Small intestine (tissue), 7 donors: ENCODE measurements at regions not wholly inside any gene's neighbourhood (a gene's known extent, or its start where the extent isn't known, plus 50 kb on each side); places are given as distances from the start of the nearest gene placed in this dataset.

Experiments
- DNase-seq, 2 donors: peaks; one replicate each; pipeline versions ENCODE4 v3.0.0 to v3.0.0-alpha.2; 2013
- FAIRE-seq: peaks from 2 replicates; lab custom pipeline; 2012; peaks lifted over from hg19 to GRCh38; lab: Jason Lieb, UNC
- H3K27ac ChIP-seq, 3 donors: one replicate each; pipeline ENCODE4 v1.5.1; 2013; ENCODE audit warnings: low read length in 2 of 3, mild to moderate bottlenecking in 2 of 3, control low read depth in 1 of 3, inconsistent platforms in 1 of 3, low read depth in 1 of 3, moderate library complexity in 1 of 3
- H3K27me3 ChIP-seq, 3 donors: one replicate each; pipeline ENCODE4 v1.6.1; 2013; ENCODE audit warnings: low read length in 3 of 3, inconsistent platforms in 1 of 3; ENCODE audit not compliant: control insufficient read depth in 3 of 3, insufficient read depth in 3 of 3
- H3K36me3 ChIP-seq, 3 donors: one replicate each; pipeline ENCODE4 v1.6.1; 2013; ENCODE audit warnings: low read length in 3 of 3, inconsistent platforms in 1 of 3, low read depth in 1 of 3, mild to moderate bottlenecking in 1 of 3, moderate library complexity in 1 of 3; ENCODE audit not compliant: control insufficient read depth in 3 of 3, insufficient read depth in 2 of 3
- H3K4me1 ChIP-seq, 3 donors: one replicate each; pipeline ENCODE4 v1.6.1; 2013; ENCODE audit warnings: low read length in 2 of 3, inconsistent platforms in 1 of 3, low read depth in 1 of 3, mild to moderate bottlenecking in 1 of 3, moderate library complexity in 1 of 3; ENCODE audit not compliant: control insufficient read depth in 3 of 3, insufficient read depth in 2 of 3
- H3K4me3 ChIP-seq, 3 donors: one replicate each; pipeline ENCODE4 v1.5.1; 2013; ENCODE audit warnings: low read length in 3 of 3, control low read depth in 1 of 3, inconsistent platforms in 1 of 3, low read depth in 1 of 3, mild to moderate bottlenecking in 1 of 3, moderate library complexity in 1 of 3
- H3K9me3 ChIP-seq, 2 donors: one replicate each; pipeline ENCODE4 v1.6.1; 2013; ENCODE audit warnings: low read depth in 1 of 2, low read length in 1 of 2; ENCODE audit not compliant: control insufficient read depth in 2 of 2, insufficient read depth in 1 of 2
- WGBS, 3 donors: extraction: QIAGEN DNeasy Blood & Tissue Kit; methylation state at CpG; one replicate each; pipeline ENCODE4 v1.1.7; 2013; 5-methylcytosine and 5-hydroxymethylcytosine counted together
- donor health status: healthy with polysubstance abuse.
- donor health status: control.
- donor health status: control.
- donor health status: Bipolar disorder and iron deficiency.
- donor health status: healthy.

GRCh38 chr18:69259282-69259681 lies 141.4 kb upstream of the DOK6 start:
- H3K9me3 ChIP-seq: peaks cover 0 to 2% of the 10 kb centered on the region in 2 donors
- H3K4me3 ChIP-seq: no peak overlapping the region
- H3K27me3 ChIP-seq: no peaks in the 10 kb centered on the region
- WGBS, 3 donors: 10 to 54% (median 24%) methylated on average over 3 of the region's 3 CpGs
- H3K36me3 ChIP-seq: no peaks in the 10 kb centered on the region
- no peaks in the 10 kb centered on the region for H3K4me1 ChIP-seq
- FAIRE-seq (no peak), DNase-seq (no peak)
- H3K27ac ChIP-seq: no peak overlapping the region

GRCh38 chr18:69261406-69261805 lies 139.3 kb upstream of the DOK6 start:
- peaks cover 0 to 2% of the 10 kb centered on the region in 2 donors for H3K9me3 ChIP-seq
- no peak overlapping the region for H3K4me3 ChIP-seq
- no peaks in the 10 kb centered on the region for H3K27me3 ChIP-seq
- FAIRE-seq (no peak), DNase-seq (no peak)
- no peaks in the 10 kb centered on the region for H3K4me1 ChIP-seq
- no peak overlapping the region for H3K27ac ChIP-seq
- H3K36me3 ChIP-seq: no peaks in the 10 kb centered on the region

GRCh38 chr18:69265656-69266055 lies 135.0 kb upstream of the DOK6 start:
- Histone ChIP-seq H3K9me3 (no peaks in the 10 kb centered on the region), H3K27ac (no peak overlapping the region), H3K27me3 (no peaks in the 10 kb centered on the region), H3K4me3 (no peak overlapping the region), H3K4me1 (no peaks in the 10 kb centered on the region), H3K36me3 (no peaks in the 10 kb centered on the region)
- DNase-seq (no peak), FAIRE-seq (no peak)

GRCh38 chr18:69267895-69268294 lies 132.8 kb upstream of the DOK6 start:
- no peak for DNase-seq

GRCh38 chr18:69282371-69282770 lies 118.3 kb upstream of the DOK6 start:
- Histone ChIP-seq H3K27ac (no peak overlapping the region), H3K36me3 (no peaks in the 10 kb centered on the region), H3K27me3 (no peaks in the 10 kb centered on the region), H3K9me3 (no peaks in the 10 kb centered on the region), H3K4me3 (no peak overlapping the region), H3K4me1 (no peaks in the 10 kb centered on the region)
- WGBS, 3 donors: 33 to 73% (median 37%) methylated on average over 3 of the region's 3 CpGs
- FAIRE-seq: no peak
- DNase-seq: no peak

More at GRCh38 chr18:69267895-69268294, 132.8 kb upstream of the DOK6 start:
- Histone ChIP-seq H3K4me1 (no peaks in the 10 kb centered on the region), H3K27ac (no peak overlapping the region), H3K4me3 (no peak overlapping the region), H3K9me3 (no peaks in the 10 kb centered on the region), H3K36me3 (no peaks in the 10 kb centered on the region), H3K27me3 (no peaks in the 10 kb centered on the region)
- WGBS, 3 donors: 91 to 96% (median 94%) methylated on average over 5 of the region's 5 CpGs
- no peak for FAIRE-seq

GRCh38 chr18:69291044-69291443 lies 109.6 kb upstream of the DOK6 start:
- H3K9me3 ChIP-seq: no peaks in the 10 kb centered on the region
- no peaks in the 10 kb centered on the region for H3K27me3 ChIP-seq
- H3K36me3 ChIP-seq: no peaks in the 10 kb centered on the region
- H3K4me1 ChIP-seq: no peaks in the 10 kb centered on the region
- DNase-seq (no peak), FAIRE-seq (no peak)
- H3K4me3 ChIP-seq: no peak overlapping the region
- WGBS, 3 donors: 87 to 91% (median 88%) methylated on average over 5 of the region's 5 CpGs
- no peak overlapping the region for H3K27ac ChIP-seq

- Histone ChIP-seq H3K9me3 (no peaks in the 10 kb centered on the region), H3K27me3 (no peaks in the 10 kb centered on the region), H3K36me3 (no peaks in the 10 kb centered on the region), H3K4me3 (no peak overlapping the region), H3K27ac (no peak overlapping the region), H3K4me1 (no peaks in the 10 kb centered on the region)
- DNase-seq: no peak
- FAIRE-seq: no peak
- 69 to 80% (median 76%) methylated on average over 5 of the region's 5 CpGs for WGBS, 3 donors
Measured at GRCh38 chr18:69291755-69292154, 108.9 kb upstream of the DOK6 start.

GRCh38 chr18:69300185-69300584 lies 100.5 kb upstream of the DOK6 start:
- 60 to 82% (median 66%) methylated on average over 3 of the region's 3 CpGs for WGBS, 3 donors
- FAIRE-seq (no peak), DNase-seq (no peak)
- H3K9me3 ChIP-seq: no peaks in the 10 kb centered on the region
- no peak overlapping the region for H3K4me3 ChIP-seq
- H3K36me3 ChIP-seq: no peaks in the 10 kb centered on the region
- no peaks in the 10 kb centered on the region for H3K4me1 ChIP-seq
- H3K27me3 ChIP-seq: no peaks in the 10 kb centered on the region
- H3K27ac ChIP-seq: no peak overlapping the region

- no peak for DNase-seq
- no peak overlapping the region for H3K4me3 ChIP-seq
- FAIRE-seq: no peak
- no peaks in the 10 kb centered on the region for H3K27me3 ChIP-seq
- H3K9me3 ChIP-seq: no peaks in the 10 kb centered on the region
- no peak overlapping the region for H3K27ac ChIP-seq
- no peaks in the 10 kb centered on the region for H3K4me1 ChIP-seq
- WGBS, 3 donors: 78 to 87% (median 83%) methylated on average over 2 of the region's 2 CpGs
- H3K36me3 ChIP-seq: no peaks in the 10 kb centered on the region
Measured at GRCh38 chr18:69308619-69309018, 92.1 kb upstream of the DOK6 start.
